Gastrocnemius medialis (tissue), 4 donors: ENCODE measurements at regions not wholly inside any gene's neighbourhood (a gene's known extent, or its start where the extent isn't known, plus 50 kb on each side); places are given as distances from the start of the nearest gene placed in this dataset.

Experiments
- POLR2A ChIP-seq, 2 donors: fragments of 450-650 bp; IDR thresholded peaks; one replicate each; pipeline ENCODE4 v1.6.1; 2017; ENCODE audit warnings: antibody characterized with exemption in 2 of 2, mild to moderate bottlenecking in 2 of 2, moderate library complexity in 2 of 2
- TF ChIP-seq, protein P1 (sequence below), 5 experiments: fragments of 450-650 bp in 3 of 5; fragments of 200-600 bp in 2 of 5; sonication (generic) in 2 of 5; IDR thresholded peaks in 4 of 5; conservative IDR thresholded peaks in 1 of 5; 1 replicate in 4 of 5; 2 replicates in 1 of 5; pipeline ENCODE4 v1.5.1; 2016 to 2019; ENCODE audit warnings: antibody characterized with exemption in 5 of 5, mild to moderate bottlenecking in 3 of 5, moderate library complexity in 3 of 5

DNA sequence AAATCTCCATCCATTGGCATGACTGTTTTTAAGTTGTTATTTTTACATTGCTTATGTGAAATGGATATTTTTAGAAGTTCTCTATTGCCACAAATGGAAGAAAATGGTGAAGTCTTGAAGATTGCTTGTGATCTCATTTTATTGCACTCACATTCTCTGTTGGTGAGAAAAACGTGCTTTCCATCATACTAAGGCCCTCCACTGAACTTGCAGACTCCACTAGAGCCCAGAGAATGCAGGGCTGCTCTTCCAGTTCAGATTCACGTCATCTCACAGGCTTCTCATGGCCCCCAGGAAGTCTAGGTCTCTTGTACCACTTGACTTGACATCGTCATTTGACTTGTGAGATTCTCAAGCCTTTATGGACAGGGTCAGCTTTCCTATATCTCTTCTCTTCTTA lies 254.8 kb upstream of the COPS8 start:
- TF ChIP-seq, protein P1, sequence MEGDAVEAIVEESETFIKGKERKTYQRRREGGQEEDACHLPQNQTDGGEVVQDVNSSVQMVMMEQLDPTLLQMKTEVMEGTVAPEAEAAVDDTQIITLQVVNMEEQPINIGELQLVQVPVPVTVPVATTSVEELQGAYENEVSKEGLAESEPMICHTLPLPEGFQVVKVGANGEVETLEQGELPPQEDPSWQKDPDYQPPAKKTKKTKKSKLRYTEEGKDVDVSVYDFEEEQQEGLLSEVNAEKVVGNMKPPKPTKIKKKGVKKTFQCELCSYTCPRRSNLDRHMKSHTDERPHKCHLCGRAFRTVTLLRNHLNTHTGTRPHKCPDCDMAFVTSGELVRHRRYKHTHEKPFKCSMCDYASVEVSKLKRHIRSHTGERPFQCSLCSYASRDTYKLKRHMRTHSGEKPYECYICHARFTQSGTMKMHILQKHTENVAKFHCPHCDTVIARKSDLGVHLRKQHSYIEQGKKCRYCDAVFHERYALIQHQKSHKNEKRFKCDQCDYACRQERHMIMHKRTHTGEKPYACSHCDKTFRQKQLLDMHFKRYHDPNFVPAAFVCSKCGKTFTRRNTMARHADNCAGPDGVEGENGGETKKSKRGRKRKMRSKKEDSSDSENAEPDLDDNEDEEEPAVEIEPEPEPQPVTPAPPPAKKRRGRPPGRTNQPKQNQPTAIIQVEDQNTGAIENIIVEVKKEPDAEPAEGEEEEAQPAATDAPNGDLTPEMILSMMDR (IDR thresholded peaks at IDR 0.05 in 4 of 5, conservative IDR thresholded peaks at IDR 0.05 in 1 of 5) = no peak
- no peak for TF ChIP-seq POLR2A (IDR thresholded peaks at IDR 0.05)
